ENCODE measurements at regions not wholly inside any gene's neighbourhood (a gene's known extent, or its start where the extent isn't known, plus 50 kb on each side); places are given as distances from the start of the nearest gene placed in this dataset.

DNA sequence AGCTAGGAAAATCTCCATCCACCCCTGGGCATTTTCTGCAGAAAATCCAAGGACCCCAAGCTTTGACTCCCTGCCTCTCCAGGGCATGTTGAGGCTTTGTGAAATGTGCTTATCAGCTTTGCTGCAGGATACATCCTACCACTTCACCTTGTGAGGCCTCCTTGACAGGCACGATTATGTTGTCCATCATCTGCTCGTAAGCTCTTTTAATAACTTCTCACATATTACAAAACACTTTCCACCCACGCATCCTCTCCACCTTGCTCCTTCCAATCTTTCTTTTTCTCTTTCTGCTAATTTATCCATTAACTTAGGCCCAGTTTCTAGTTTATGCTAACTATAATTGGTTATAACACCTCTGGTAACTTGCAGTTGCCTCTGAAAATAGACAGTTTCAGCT is 147.0 kb upstream of the MTNR1B start:
- H3K4me1 ChIP-seq (ENCODE audit: control insufficient read depth in 1 of 2, low read depth in 2 of 2): peaks cover 0 to 14% of the 10 kb centered on the region in 2 donors
- TF ChIP-seq, protein P1, sequence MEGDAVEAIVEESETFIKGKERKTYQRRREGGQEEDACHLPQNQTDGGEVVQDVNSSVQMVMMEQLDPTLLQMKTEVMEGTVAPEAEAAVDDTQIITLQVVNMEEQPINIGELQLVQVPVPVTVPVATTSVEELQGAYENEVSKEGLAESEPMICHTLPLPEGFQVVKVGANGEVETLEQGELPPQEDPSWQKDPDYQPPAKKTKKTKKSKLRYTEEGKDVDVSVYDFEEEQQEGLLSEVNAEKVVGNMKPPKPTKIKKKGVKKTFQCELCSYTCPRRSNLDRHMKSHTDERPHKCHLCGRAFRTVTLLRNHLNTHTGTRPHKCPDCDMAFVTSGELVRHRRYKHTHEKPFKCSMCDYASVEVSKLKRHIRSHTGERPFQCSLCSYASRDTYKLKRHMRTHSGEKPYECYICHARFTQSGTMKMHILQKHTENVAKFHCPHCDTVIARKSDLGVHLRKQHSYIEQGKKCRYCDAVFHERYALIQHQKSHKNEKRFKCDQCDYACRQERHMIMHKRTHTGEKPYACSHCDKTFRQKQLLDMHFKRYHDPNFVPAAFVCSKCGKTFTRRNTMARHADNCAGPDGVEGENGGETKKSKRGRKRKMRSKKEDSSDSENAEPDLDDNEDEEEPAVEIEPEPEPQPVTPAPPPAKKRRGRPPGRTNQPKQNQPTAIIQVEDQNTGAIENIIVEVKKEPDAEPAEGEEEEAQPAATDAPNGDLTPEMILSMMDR (IDR thresholded peaks at IDR 0.05): no peak
- no peaks in the 10 kb centered on the region for H3K36me3 ChIP-seq
- no peak overlapping the region for H3K27ac ChIP-seq
- no peaks in the 10 kb centered on the region for H3K27me3 ChIP-seq (replicated peaks; ENCODE audit: insufficient read depth)
- ATAC-seq (ENCODE audit: insufficient number of reproducible peaks, low FRiP score, low read depth): no peak
- no peak overlapping the region for H3K4me3 ChIP-seq
- no peak for DNase-seq (ENCODE audit: low spot score)
- H3K9me3 ChIP-seq: no peaks in the 10 kb centered on the region

DNA sequence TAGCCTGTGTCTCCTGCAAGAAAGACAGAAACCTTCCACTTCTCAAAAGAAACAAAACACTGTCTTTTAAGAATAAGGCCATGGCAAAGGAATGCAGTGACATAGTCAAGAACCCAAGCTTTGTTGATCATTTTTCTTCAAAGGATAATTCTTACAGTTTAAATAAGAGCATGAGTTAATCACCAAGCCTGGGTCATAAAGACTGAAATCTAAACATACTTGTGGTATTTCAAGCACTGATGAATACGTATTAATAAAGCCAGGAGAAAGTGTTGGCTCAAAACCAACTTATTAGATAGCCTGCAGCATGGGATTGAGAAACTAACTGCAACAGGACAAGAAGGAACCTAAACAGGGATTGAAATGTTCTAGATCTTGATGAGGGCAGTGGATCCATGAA is 143.3 kb upstream of the MTNR1B start:
- no peak overlapping the region for H3K27ac ChIP-seq
- H3K4me1 ChIP-seq (ENCODE audit: control insufficient read depth in 1 of 2, low read depth in 2 of 2): peaks cover 0 to 17% of the 10 kb centered on the region in 2 donors
- no peaks in the 10 kb centered on the region for H3K36me3 ChIP-seq
- no peaks in the 10 kb centered on the region for H3K27me3 ChIP-seq (replicated peaks; ENCODE audit: insufficient read depth)
- TF ChIP-seq, protein P1 (IDR thresholded peaks at IDR 0.05): no peak
- no peaks in the 10 kb centered on the region for H3K9me3 ChIP-seq
- no peak overlapping the region for H3K4me3 ChIP-seq
- ATAC-seq (ENCODE audit: insufficient number of reproducible peaks, low FRiP score, low read depth) (no peak), DNase-seq (ENCODE audit: low spot score) (no peak)

- DNase-seq (ENCODE audit: low spot score) (no peak), ATAC-seq (ENCODE audit: insufficient number of reproducible peaks, low FRiP score, low read depth) (no peak)
- Histone ChIP-seq H3K9me3 (no peaks in the 10 kb centered on the region), H3K4me3 (no peak overlapping the region), H3K27ac (no peak overlapping the region), H3K4me1 (ENCODE audit: control insufficient read depth in 1 of 2, low read depth in 2 of 2) (peaks cover 0 to 17% of the 10 kb centered on the region in 2 donors), H3K27me3 (replicated peaks; ENCODE audit: insufficient read depth) (no peaks in the 10 kb centered on the region), H3K36me3 (no peaks in the 10 kb centered on the region)
- TF ChIP-seq, protein P1 (IDR thresholded peaks at IDR 0.05): no peak
These were observed 142.8 kb upstream of the MTNR1B start for GRCh38 chr11:92826603-92827002.

GRCh38 chr11:92827132-92827531 is 142.3 kb upstream of the MTNR1B start:
- ATAC-seq (ENCODE audit: insufficient number of reproducible peaks, low FRiP score, low read depth) (no peak), DNase-seq (ENCODE audit: low spot score) (no peak)
- TF ChIP-seq, protein P1 (IDR thresholded peaks at IDR 0.05): no peak

DNA sequence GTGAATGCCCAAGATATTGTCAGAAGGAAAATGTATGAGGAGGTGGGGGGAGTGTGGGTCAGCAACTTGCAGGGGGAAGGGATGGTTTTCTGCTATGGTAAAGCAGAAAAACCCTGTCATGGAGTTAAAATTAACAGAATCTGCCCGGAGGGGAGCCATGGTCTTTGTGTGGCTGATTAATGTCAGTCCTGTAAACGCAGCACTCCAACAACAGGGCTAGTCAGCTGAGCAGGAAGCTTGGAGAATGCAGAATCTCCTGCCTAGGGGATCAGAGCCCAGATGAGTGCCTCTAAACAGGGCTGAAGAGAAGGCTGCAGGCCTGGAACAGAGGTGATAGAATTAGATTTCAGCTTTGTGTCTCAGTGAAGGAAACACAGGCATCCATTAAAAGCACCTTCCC is 140.9 kb upstream of the MTNR1B start:
- Histone ChIP-seq H3K27ac (no peak overlapping the region), H3K36me3 (peaks cover 3% of the 10 kb centered on the region), H3K4me3 (no peak overlapping the region), H3K9me3 (no peaks in the 10 kb centered on the region), H3K27me3 (replicated peaks; ENCODE audit: insufficient read depth) (no peaks in the 10 kb centered on the region), H3K4me1 (ENCODE audit: control insufficient read depth in 1 of 2, low read depth in 2 of 2) (peaks cover 0 to 17% of the 10 kb centered on the region in 2 donors)
- DNase-seq (ENCODE audit: low spot score) (no peak), ATAC-seq (ENCODE audit: insufficient number of reproducible peaks, low FRiP score, low read depth) (no peak)
- TF ChIP-seq, protein P1 (IDR thresholded peaks at IDR 0.05): no peak

More at GRCh38 chr11:92827132-92827531, 142.3 kb upstream of the MTNR1B start:
- Histone ChIP-seq H3K27ac (no peak overlapping the region), H3K36me3 (no peaks in the 10 kb centered on the region), H3K4me3 (no peak overlapping the region), H3K9me3 (no peaks in the 10 kb centered on the region), H3K27me3 (replicated peaks; ENCODE audit: insufficient read depth) (no peaks in the 10 kb centered on the region), H3K4me1 (ENCODE audit: control insufficient read depth in 1 of 2, low read depth in 2 of 2) (peaks cover 0 to 17% of the 10 kb centered on the region in 2 donors)

All from thoracic aorta (tissue), 2 donors.